NCI-H1048 (cell line): ENCODE measurements at regions not wholly inside any gene's neighbourhood (a gene's known extent, or its start where the extent isn't known, plus 50 kb on each side); places are given as distances from the start of the nearest gene placed in this dataset.
"Not testable (repeated sequence)": the region's sequence is repeated elsewhere in the genome, so short reads cannot be mapped to it uniquely, and the experiment has no call there.

ENCODE experiments used
- DNase-seq: peaks from one replicate; lab custom pipeline; 2025; lab: John Stamatoyannopoulos, UW

DNA sequence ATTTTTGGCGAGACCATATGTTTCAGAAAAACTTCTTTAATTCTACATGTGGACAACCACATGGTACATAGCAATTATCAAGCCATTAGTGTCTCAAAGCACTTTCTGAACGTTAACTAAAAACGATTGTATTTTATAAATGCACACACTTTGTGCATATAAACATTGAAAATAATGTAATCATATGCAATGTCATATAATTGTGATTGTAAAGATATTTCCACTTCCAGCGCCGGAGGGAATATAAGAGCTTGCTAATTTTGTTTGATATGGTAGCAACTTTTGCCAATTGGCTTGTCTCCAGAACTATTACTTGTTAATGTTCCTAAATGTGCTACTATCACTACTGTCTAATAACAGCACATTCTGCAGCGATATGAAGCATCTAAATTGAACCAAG, 162.3 kb upstream of the SMIM31 start:
- DNase-seq: no peak

DNA sequence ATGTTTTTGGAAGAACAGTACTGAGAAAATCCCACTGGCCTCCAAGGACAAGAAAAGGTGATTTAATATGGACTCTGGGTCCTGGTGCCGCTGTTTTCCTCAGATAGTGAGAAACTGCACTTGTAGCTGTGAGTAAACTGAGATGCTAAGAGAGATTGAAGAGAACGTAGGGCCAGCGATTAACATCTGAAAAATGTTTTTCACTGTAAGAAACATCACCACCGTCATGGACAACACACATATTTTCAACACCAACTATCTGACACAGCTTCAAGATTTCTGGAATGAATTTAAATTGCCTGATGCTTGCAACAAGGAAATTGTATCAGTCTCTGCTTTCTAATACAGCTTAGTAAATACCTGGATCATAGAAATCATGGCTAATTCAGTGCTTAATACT, 158.2 kb upstream of the SMIM31 start:
- DNase-seq: no peak

DNA sequence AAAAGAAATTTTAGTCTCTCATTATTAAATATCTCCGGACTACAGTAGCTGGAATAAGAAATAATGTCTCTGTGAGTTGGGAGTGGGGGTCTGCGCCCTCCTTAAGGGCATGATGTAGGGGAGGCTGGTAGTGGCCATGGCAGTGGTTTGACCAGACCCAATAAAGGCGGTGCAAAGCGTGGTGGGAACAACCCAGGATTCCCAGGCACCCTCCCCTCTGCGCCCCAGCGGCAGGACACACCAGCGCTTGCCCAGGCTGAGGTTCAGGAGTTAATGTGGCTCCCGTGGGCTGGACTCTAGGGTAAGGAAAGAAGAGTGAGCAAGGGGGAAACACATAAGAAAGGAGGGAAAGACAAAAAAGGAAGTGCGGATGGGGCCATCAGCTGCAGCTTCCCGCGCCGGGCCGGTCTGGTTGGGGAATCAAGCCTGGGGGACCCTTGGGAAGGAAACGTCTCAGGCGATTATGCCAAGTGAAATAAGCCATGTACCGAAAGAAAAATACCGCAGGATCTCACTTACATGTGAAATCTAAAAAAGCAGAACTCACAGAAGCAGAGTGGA, 157.5 kb upstream of the SMIM31 start:
- no peak for DNase-seq

DNA sequence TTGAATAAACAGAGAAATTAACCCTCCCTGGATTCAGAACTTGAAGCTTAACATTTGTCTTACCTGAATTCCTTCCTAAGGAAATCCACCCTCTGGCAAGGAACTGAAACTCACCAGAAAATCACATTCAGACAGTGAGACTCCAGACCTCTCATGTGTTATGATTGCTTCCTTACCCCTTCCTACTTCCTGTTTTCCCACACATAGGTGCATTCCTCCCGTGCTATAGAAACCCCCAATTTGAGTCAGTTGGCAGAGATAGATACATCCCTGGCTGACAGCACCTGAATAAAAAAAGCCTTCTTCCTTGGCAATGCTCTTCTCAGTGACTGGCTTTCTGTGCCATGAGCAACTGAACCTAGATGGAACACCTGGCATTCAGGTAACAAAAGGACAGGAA, 157.0 kb upstream of the SMIM31 start:
- no peak for DNase-seq

DNA sequence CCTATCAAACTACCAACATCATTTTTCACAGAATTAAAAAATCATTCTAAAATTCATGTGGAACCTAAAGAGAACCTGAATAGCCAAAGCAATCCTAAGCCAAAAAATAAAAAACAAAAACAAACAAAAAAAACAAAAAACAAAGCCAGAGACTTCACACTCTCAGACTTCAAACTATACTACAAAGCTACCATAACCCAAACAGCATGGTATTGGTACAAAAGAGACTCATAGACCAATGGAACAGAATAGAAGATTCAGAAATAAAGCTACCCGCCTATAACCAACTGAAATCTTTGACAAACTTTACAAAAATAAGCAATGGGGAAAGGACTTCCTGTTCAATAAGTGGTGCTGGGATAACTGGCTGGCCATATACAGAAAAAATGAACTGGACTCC, 152.3 kb upstream of the SMIM31 start:
- DNase-seq: no peak

DNA sequence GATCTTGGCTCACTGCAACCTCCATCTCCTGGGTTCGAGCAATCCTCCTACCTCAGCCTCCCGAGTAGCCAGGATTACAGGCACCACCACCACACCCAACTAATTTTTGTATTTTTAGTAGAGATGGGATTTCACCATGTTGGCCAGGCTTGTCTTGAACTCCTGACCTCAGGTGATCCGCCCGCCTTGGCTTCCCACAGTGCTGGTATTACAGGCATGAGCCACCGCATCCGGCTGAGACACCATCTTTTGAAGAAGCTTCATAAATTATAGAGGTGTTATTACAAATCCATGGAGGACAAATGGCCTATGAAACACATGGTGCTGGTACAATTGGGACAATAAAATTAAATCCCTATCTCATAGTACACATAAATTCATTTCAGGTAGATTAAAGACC, 148.1 kb upstream of the SMIM31 start:
- not testable (repeated sequence) for DNase-seq

DNA sequence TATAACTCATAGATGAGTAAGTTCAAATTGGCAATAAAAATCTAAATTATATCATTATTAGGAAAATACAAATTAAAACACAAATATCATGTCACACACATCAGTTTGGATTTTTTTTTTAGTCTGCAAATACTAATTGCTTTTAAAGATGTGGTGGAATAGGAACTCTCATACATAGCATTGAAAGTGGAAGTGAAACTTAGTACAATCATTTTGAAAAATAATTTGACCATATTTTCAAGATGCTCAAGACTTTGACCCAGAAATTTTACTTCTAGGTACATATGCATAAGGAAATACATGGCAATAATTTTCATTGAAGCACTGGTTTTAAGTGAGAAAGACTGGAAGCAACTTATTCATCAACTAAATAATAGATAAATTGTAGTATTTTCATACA, 147.5 kb upstream of the SMIM31 start:
- DNase-seq: no peak

DNA sequence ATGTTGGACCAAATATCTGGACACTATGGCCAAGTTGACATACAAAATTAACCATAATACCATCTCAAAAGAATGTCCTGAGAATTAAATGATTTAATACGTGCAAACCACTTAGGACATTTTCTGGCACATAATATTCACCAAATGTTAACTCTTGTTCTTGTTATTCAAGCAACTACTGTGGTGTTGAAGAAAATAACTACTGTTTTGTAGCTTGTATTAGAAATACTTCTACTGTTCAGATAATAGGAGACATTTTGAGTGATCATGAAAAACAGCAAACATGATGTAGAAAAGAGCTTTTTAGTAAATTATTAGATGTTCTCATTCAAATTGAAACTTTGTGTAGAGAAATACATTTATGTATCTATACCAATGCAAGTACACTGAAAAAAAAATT, 140.7 kb upstream of the SMIM31 start:
- DNase-seq: no peak

DNA sequence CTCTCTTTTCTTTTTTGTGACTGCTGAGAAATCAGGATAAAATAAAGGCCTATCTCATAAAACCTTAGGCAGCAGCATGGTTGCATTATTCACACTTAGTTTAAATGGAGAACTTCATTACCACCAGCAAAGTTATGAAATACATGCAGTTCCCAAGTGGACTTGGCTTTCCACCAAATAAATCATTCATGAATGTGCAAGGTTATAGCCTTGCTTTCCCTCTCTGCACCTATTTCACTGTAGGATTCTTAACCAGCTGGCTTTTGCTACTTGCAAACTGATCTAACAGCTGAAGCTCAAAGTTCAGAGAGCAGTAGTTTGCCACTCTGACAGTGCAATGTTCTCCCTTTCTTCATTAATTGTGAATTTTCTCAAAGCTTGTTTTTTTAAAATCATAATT, 140.1 kb upstream of the SMIM31 start:
- DNase-seq: no peak

DNA sequence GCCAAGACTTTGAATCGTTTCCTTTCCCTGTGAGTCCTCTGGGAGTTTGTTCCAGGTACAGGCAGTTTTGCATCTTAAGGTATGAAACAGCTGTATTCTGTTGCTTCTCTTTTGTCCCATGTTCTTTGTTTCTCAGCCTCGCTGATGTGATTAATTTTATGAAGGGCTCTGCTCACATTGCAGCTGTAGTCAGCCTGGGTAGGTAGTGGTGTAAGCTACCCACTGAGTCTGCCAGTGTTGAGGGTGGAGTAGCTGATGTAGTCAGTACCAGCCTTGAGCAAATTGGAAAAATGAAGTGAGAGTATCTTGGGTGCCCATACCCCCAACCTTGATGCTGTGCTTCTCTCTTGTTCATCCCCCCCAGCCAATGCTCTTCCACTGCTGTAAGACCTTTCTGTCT, 139.6 kb upstream of the SMIM31 start:
- no peak for DNase-seq

DNA sequence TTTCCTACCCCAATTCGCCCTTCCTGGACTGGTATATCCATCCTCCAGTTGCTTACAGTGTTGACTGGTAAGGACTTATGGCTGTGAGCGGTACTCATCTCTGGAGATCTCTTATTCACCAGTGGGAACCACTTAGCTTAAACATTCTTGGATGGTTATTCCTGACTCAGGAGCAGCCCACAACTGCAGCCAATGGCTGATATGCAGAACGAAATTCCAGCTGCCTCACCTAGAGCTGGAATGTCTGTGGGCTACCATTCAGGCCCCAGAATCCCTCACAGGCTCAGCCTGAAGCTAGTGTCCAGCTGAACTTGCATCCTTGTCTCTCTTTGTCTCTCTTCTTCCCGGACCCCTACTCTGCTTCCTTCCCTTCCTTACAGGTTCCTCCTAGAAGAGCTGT, 138.9 kb upstream of the SMIM31 start:
- DNase-seq: no peak

DNA sequence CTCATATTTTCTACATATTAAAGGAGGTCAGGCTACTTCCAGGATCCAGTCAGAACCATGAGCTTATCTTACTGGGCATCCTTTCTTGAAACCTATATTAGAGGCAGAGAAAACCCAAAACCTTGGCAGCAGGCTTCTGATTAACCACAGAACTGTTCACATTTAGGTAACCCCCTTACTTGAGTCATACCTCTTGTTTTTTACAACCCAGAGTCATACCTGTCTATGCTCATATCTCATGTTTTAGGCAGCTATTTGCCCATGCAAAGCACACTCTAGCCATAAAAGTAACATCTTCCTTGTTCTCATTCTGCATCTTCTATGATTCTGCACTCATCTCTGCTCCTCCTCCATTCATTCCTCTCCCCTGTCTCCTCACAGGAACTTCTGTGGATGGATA, 138.0 kb upstream of the SMIM31 start:
- DNase-seq: no peak

DNA sequence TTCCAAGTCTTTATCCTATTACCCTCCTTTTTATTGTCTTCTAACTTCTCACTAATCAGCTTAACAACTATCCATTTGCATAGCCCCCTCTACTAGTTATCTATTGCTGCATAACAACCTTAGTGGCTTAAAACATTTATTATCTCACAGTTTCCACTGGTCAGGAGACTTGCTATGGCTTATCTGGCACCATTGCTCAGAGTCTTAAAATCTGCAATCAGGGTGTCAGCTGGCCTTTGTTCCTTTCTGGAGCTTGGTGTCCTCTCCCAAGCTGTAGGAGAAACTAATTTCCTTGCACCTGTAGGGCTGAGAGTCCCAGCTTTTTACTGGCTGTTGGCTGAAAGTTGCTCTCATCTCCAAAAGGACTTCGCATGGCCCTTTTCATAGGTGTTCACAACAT, 137.0 kb upstream of the SMIM31 start:
- no peak for DNase-seq

DNA sequence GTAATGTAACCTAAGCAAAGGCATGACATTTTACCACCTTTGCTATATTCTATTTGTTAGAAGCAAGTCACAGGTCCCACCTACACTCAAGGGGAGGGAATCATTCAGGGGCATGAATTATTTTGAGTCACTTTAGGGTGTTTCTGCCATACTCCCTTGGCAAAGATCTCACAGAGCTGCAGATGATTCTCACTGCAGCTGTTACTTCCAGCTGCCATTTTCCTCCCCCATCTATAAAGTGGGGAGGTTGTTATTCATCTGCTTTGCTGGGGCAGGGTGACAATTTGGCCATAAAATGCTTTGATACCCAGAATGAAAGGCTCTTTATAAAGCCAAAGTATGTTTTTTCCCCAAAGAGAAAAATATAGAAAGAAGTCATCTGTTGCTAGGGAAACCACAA, 136.5 kb upstream of the SMIM31 start:
- no peak for DNase-seq

DNA sequence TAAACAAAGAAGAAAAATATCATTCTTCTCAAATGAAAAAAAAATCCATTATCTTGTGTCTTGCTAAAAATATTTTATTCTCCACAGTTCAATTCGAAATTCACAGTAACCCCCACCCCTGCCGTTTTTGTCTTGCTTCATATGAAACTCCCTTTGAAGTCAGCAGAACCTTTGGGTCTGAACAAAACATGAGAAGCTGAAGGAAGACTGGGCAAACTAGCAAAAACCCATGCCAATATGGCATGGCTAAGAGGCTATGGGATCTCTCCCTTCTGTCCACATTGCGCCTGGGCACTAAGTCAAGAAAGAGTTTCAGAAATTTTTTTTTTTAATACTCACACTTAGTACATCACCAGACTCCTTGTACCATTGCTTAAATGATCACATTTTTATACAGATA, 136.0 kb upstream of the SMIM31 start:
- DNase-seq: no peak

DNA sequence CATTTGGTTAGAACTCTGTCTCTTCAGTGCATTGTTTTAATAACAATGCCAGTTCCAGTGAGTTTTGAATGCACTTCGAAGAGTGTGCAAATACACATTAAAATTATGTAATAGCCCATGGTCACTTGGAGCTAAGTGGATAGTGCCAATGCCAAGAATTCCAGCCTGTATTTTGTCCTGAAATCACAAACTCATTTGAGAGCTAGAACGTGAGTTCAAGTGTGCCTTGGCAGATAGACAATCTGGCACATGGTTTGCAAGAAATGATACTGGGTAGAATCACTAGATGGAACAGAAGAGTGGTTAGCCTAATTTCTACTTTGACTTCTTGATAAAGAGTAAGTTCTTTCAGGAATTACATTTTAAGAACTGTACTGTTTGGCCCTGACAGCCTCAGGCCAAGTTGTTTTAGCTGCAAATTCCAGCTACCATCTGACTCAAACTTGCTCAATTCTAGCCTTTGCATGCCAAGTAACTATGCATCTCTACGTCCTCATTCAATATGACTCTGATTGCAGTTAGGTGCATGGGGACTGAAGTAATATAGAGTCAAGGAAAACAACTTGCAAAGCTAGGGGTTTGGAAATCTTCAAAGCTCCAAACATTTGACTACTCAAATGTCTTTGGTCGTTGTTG, 131.9 kb upstream of the SMIM31 start:
- DNase-seq: no peak

DNA sequence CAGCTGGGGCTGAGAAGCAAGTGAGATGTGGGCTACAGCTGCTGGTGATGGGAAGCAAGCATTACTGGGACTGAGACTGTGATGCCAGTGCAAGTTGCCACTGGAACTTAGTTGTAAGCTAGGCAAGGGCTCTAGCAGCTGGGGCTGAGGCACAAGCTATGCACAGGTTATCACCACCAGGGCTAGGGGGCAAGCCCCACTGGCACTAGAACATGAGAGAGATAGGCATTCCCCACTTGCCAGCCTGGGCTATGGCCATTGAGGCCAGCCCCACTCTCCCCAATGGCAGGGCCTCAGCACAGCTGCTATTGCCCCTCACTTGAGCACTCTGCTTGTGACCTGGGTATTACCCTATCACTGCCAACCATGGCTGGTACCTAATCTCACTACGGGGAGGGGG, 130.8 kb upstream of the SMIM31 start:
- DNase-seq: no peak

DNA sequence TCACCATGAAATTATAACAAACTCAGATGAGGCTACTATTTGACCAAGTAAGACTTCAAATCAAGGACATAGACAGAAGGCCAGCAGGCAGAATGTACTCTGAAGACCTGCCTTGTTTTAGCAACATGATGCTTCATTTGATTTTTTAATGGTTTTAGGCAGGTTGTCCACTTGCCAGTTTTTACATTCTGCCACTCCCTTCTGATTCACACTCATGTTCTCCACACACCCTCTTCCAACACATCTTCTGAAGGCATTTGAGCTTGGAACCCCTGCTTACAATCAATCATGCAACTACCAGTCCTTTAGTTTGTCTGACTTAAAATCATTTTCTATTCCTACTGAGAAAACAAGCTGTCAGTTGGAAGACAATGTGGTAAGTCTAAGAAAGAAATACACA, 114.9 kb upstream of the SMIM31 start:
- DNase-seq: no peak

DNA sequence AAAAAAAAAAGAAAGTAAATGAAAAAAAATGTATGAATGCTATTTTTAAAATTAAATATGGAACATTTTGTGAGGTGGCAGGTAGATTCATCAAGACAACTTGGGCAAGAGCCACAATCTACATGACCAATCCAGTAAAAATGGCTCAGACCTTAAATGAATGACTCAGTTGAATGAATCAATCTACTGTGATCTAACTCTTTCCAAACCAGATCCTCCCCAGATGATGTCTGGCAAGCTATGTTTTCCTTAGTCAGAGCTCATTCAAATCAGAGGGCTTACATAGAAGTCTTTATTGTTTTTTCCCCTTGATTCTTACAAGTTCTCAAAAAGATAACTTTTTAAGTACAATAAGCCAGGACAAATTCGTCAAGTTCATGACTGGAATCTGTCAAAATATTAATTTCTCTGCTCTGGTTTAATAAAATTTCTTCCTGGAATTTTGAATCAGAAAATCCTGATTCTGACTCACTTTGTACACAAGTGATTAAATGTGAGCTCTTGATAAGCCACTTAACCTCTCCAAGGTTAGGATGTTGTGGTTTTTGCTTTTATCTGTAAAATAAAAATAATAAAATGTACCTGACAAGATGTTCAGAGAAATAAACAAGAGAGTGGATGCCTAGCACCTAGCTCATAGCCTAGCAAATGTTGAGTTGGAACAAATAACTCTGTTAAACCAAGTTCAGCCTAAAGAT, 105.6 kb upstream of the SMIM31 start:
- no peak for DNase-seq

DNA sequence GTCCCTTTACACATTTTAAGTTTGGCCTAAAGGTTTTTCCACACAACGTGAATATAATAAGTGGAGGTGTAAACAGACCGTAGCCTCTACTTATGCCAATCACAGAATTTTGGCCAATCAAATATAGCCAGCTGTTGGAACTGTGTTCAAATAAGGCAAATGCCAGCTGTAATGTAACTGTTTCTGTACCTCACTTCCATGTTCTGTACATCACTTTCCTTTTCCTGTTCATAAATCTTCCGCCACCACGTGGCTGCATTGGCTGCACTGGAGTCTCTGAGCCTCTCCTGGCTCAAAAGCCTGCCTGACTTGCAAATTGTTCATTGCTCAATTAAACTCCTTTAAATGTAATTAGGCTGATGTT, 105.1 kb upstream of the SMIM31 start:
- no peak for DNase-seq

DNA sequence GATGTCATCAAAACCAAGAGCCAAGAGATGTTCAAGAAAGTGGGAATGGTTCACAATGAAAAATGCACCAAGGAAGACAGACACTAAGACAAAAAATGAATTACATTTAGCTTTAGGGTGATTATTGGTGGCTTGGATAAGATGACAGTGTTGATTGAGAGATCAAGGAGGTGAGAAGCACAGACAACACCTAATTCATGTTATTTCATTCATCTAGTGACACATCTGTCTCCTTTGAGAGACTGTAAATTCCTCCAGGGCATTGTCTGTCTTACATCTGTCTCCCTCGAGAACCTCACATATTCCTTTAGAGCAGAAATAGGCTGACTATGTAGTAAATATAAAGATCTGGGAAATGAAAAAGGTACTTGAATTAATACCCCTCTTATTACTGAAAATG, 94.2 kb upstream of the SMIM31 start:
- no peak for DNase-seq

DNA sequence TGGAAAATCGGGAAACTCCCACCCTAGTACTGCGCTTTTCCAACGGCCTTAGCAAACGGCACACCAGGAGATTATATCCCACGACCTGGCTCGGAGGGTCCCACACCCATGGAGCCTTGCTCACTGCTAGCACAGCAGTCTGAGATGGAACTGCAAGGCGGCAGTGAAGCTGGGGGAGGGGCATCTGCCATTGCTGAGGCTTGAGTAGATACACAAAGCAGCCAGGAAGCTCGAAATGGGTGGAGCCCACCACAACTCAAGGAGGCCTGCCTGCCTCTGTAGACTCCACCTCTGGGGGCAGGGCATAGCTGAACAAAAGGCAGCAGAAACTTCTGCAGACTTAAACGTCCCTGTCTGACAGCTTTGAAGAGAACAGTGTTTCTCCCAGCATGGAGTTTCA, 77.8 kb upstream of the SMIM31 start:
- DNase-seq: not testable (repeated sequence)

DNA sequence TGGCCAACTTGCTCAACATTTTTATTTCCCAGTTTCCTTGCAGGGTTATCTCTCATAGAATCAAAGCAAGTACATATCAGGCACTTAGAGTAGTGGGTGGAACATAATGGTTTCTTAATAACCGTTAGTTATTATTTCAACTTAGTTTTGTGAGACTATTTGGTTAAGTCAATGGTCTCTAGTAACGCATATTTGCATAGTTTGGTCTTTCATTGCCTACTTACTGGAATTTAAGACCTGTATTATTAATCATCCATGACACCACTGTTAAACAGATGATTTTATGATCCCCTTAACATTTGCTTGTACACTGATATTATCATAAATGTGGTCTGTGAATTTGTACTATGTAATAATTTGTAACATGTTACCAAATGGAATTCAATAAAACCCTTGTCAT, 70.9 kb upstream of the SMIM31 start:
- no peak for DNase-seq

DNA sequence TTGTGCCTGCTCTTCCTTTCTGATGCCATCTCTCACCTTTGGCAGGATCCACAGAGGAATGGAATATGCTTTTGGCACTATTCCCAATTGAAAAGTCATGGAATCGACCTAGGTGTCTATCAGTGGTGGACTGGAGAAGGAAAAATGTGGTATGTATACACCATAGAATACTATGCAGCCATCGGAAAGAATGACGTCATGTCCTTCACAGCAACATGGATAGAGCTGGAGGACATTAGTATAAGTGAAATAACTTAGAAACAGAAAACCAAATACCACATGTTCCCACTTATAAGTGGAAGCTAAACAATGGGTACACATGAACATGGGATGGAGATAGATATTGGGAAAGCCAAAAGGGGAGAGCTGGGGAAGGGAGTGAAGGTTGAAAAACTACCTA, 58.3 kb upstream of the SMIM31 start:
- DNase-seq: no peak
